ENCODE measurements at regions not wholly inside any gene's neighbourhood (a gene's known extent, or its start where the extent isn't known, plus 50 kb on each side); places are given as distances from the start of the nearest gene placed in this dataset.
"Not testable (repeated sequence)": the region's sequence is repeated elsewhere in the genome, so short reads cannot be mapped to it uniquely, and the experiment has no call there.

- DNase-seq, result not testable (repeated sequence)
These were observed 333.1 kb downstream of the BCL2L11 start for GRCh38 chr2:111453816-111454215.

- peak; percentile 53 for DNase-seq
These were observed 333.7 kb downstream of the BCL2L11 start for GRCh38 chr2:111454404-111454803.

DNA sequence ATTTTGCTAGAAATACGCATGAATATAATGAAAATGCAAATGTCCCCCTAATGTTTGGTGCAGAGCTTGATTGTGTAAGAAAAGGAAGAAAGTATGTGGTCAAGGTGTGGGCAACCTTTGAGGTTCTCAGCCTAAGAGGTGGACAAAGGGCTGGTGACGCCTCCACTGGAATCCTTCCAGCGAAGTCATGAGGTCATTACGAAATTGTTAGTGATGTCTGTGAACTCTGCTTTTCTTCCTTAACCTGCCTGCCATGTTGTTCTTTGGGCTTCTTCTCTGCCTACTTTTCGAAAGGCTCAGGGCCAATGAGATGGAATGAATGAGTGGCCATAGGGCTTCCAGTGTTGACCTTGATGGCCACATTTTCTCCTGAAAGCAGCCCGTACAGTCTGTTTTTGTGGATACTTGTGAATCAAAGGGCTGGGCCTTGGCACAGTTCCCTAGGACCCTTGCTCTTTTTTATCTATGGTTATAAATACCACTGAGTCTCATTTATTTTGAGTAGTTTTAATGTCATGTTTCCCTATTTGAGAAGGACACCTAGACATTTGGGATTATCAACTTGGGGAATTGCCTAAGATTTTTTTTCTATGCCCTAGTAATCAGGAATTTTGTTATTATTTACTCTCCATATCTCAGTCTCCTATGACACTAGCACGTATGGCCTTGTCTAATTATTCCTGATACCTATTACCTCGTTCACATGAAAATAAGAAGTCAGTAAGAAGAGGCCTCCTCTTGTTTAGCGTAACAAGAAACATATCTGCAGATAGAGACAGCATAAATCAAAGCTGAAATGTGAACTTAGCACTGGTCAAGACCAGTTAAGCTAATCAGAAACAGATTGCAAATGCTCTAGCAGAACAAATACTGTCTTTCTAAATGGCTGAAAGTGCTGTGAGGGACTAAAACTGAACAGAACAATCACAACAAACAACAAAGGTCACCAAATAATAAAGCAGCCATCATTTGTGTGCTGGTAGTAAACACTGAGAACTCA, 334.6 kb downstream of the BCL2L11 start:
- not testable (repeated sequence) for DNase-seq

GRCh38 chr2:111457191-111457590, 336.5 kb downstream of the BCL2L11 start:
- not testable (repeated sequence) for DNase-seq

DNA sequence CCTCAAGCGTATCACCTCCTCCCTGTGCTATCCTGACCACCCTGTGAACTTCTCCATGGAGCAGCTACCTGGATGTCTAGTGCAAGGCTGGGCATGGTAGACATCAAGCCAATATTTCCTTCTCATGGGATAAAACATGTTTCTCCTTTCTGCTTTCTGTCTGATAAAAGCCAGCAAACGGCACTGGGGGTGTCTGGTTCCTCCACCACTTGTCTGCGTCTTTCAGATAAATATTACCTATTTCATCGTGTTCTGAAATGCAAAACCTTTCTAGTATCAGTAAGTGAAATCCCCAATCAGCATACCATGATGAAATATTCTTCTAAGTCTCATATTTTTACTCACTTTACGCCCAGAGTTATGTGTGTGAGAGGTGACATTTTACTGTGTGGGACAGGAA, 340.2 kb downstream of the BCL2L11 start:
- not testable (repeated sequence) for DNase-seq

GRCh38 chr2:111461831-111462230, 341.1 kb downstream of the BCL2L11 start:
- DNase-seq, result not testable (repeated sequence)

DNA sequence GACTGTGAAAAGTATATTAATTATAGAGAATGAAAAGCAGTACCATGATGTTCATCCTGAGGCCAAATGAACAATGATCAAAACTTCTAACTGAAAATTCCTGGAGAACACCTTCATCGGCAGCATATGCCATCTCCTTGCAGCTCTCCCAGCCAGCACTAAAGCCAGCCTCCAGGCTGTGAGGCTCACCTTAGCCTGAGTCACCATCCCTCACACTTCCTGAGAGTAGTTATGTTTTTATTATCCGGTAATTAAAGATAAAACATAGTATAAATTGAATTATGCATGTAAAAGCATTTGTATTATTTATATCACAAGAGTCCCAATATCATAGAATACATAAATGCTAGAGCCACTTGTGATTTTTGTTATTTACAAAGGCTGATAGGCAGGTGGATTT, 341.9 kb downstream of the BCL2L11 start:
- DNase-seq, result not testable (repeated sequence)

DNA sequence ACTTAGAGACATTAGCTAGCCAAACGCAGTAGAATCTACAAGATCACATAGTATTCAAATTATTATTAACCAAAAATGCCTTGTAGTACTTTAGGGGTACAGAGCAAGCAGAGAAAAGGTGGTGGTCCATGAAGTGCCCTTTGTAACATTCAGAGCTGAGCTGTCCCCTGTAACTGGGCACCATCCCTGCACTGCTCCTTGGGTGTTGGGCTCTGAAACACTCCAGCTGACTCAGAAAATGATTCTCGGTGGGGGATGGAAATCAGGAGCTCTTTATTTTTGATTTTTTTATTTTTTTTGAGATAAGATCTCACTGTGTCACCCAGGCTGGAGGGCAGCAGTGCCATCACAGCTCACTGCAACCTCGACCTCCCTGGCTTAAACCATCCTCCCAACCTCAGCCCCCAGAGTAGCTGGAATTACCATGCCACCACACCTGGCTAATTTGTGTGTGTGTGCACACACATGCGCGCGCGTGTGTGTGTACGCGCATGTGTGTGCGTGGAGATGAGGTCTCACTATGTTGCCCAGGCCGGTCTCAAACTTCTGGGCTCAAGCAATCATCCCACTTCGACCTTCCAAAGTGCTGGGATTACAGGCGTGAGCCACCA, 342.6 kb downstream of the BCL2L11 start:
- DNase-seq, result peak; percentile 24

DNA sequence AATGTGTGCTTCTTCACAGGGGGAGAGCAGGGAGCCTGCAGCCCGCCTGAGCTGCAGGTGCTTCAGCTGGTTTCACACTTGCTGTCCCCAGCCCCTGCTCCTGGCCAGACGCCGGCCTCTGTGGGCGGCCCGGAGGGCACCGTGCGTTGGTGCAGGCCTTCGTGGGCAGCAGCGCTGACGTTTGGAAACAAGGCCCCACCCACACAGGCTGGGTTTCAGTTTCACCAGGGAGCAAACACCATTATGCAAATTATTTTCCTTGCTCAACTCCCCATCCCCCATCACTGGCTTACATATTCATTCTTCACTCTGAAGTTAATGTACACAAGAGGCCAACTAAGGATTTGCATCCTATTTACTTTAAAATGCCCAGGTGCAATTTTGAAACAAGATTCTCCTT, 343.2 kb downstream of the BCL2L11 start:
- DNase-seq, result not testable (repeated sequence)

- peak; percentile 2 for DNase-seq
These were observed 343.7 kb downstream of the BCL2L11 start for GRCh38 chr2:111464367-111464766.

GRCh38 chr2:111465521-111465920, 344.8 kb downstream of the BCL2L11 start:
- not testable (repeated sequence) for DNase-seq

DNA sequence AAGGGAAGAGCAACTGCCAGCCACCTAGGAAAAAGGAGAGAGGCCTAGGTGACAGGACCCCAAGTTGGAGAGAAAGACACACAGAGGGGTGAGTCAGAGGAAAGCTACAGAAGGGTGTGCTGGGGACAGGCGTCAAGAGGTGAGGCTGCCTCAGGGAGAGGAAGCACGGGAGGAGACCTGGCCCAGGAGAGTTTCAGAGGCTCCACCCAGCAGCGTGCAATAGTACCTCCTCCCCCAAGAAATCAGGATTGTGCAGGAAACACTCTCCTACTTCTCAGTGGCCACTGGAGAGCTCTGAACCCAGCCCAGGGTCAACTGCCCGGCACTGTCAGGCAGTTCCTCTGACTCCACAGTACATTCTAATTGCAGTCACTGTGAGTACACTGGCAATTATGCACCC, 346.0 kb downstream of the BCL2L11 start:
- DNase-seq, result peak; percentile 39

DNA sequence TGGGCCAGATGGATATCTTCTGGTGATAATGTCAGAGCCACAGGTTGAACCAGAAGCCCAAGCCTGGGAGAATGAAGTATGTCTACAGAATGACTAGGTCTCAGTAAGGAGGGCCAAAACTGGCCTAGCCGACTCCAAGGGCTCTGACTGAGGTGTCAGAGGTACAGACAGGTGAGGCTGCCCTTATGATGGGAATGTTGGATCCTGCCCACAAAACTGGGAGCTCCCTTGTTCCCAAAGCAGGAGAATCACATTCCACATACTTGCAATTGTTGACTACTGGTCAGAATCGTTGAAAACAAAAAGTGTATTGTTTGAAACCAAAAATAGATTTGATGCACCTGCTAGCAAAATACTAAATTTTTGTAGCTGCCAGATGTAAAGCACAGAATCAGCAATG, 350.2 kb downstream of the BCL2L11 start:
- DNase-seq, result not testable (repeated sequence)

DNA sequence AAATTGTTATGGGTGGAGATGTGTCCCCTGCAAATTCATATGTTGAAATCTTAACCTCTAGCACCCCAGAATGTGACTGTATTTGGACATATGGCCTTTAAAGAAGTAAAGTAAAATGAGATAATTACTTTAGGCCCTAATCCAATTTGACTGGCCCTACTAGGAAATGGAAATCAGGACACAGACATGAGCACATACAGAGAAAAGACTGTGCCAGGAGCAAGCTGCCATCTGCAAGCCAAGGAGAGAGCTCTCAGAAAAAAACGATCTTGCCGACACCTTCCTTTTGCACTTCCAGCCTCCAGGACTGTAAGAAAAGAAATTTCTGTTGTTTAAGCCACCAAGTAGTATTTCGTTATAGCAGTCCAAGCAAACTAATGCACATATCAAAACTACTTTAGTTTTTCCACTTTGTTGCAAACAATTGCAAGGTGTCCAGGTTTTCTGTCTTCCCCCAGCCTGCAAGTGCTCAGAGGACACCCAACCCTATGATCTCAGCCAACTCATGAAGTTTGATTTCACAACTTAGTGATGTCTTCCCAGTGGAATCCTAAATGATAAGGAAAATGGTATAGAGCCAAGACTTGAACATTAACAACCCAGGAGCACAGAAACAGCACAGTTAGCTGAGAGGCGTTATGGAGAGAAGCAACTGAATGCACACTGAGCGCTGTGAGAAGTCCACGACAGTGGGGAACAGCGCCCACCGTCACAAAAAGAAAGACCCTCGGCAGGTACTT, 351.2 kb downstream of the BCL2L11 start:
- DNase-seq, result not testable (repeated sequence)

GRCh38 chr2:111472844-111473403, 352.2 kb downstream of the BCL2L11 start:
- DNase-seq, result peak; percentile 52

GRCh38 chr2:111473522-111473921, 352.8 kb downstream of the BCL2L11 start:
- DNase-seq, result not testable (repeated sequence)

GRCh38 chr2:111474198-111474705, 353.5 kb downstream of the BCL2L11 start:
- DNase-seq, result peak; percentile 58

DNA sequence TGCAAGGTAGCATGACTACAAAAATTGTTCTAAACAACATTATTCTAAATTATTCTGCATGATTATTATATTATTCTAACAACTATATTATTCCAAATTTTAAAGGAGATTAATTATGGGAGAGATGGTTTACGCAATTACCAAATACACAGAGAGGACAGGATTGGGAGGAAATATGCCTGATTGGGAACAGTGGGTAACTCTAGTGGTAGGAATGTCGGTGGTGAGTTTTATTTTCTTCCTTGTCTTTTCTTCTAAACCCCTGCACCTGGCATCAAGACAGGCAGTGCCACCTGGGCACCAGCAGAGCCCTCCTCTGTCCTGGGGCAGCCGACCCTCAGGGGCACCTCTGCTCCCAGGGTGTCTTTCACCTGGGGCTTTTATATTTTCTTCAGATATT, 357.6 kb downstream of the BCL2L11 start:
- not testable (repeated sequence) for DNase-seq

- not testable (repeated sequence) for DNase-seq
These were observed 358.2 kb downstream of the BCL2L11 start for GRCh38 chr2:111478871-111479318.

DNA sequence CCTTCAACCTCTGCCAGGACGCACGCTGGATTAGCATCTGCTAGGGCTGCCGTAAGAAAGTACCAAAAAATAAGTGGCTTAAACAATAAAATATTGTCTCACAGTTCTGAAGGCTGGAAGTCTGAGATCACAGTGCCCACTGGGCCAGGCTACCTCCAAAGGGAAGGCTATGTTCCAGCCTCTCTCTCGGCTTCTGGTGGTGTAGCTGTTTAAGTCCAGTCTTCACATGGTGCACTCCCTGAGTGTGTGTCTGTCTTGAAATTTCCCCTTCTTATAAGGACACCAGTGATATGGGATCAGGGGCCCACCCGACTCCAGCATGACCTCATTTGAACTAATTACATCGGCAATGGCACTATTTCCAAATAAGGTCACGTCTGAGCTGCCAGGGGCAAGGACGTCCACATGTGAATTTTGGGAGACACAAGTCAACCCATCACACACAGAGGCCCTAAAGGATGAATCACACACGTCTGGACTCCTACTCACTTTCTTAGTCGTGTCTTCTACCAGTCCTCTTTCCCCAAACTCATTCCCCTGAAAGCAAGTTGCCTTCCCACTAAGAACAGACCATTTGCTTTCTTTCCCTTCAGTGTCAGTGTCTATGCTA, 359.4 kb downstream of the BCL2L11 start:
- not testable (repeated sequence) for DNase-seq

DNA sequence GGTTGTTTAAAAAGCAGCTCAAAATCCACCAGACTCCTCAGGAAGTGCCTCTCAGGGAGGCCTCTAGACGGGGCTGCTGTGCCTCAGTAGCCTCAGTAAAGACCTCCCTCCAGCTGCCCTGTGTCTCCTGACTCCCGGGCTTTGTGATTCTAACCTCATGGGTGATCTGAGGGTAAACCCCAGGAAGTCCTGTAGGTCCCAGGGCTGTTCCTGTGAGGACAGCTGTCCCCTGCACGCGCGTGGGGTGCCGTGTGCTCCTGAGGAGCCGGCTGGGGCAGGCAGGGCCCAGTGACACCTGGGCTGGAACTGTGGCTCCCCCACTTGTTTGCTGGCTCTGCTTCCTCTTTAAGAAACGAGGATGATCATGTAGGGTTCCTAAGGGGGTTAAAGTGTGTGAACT, 359.9 kb downstream of the BCL2L11 start:
- not testable (repeated sequence) for DNase-seq

GRCh38 chr2:111481219-111481618, 360.5 kb downstream of the BCL2L11 start:
- DNase-seq, result not testable (repeated sequence)
